Astrocyte of the cerebellum (primary cell): ENCODE measurements at regions not wholly inside any gene's neighbourhood (a gene's known extent, or its start where the extent isn't known, plus 50 kb on each side); places are given as distances from the start of the nearest gene placed in this dataset.

ENCODE experiments used
- DNase-seq: peaks from one replicate; pipeline ENCODE4 v3.0.0-alpha.2; 2011; ENCODE audit warnings: low read depth
- H3K4me3 ChIP-seq: 2 replicates; pipeline ENCODE4 v1.5.1; 2011; ENCODE audit warnings: mild to moderate bottlenecking, low read depth, low read length, moderate library complexity
- in situ Hi-C: cut with HindIII; loops from 2 replicates; pipeline ENCODE4 v1.10.0; 2017; ENCODE audit warnings: low sequenced_read_pairs
- TF ChIP-seq, protein P1 (sequence below): IDR thresholded peaks from 2 replicates; pipeline ENCODE4 v1.5.1; 2012; ENCODE audit warnings: low read length, low read depth, moderate library complexity, mild to moderate bottlenecking; ENCODE audit errors: missing control alignments

GRCh38 chr2:122251566-122251965 lies 496.1 kb downstream of the TSN start:
- in situ Hi-C loops: no loop called here
- H3K4me3 ChIP-seq: no peak overlapping the region
- no peak for DNase-seq
- TF ChIP-seq, protein P1, sequence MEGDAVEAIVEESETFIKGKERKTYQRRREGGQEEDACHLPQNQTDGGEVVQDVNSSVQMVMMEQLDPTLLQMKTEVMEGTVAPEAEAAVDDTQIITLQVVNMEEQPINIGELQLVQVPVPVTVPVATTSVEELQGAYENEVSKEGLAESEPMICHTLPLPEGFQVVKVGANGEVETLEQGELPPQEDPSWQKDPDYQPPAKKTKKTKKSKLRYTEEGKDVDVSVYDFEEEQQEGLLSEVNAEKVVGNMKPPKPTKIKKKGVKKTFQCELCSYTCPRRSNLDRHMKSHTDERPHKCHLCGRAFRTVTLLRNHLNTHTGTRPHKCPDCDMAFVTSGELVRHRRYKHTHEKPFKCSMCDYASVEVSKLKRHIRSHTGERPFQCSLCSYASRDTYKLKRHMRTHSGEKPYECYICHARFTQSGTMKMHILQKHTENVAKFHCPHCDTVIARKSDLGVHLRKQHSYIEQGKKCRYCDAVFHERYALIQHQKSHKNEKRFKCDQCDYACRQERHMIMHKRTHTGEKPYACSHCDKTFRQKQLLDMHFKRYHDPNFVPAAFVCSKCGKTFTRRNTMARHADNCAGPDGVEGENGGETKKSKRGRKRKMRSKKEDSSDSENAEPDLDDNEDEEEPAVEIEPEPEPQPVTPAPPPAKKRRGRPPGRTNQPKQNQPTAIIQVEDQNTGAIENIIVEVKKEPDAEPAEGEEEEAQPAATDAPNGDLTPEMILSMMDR: no peak

- in situ Hi-C loops: no loop called here
- DNase-seq: peak; percentile 11
- H3K4me3 ChIP-seq: no peak overlapping the region
- TF ChIP-seq, protein P1: no peak
Observed at GRCh38 chr2:122255924-122256323, 500.5 kb downstream of the TSN start.

GRCh38 chr2:122261911-122262310 lies 506.5 kb downstream of the TSN start:
- TF ChIP-seq, protein P1: no peak

GRCh38 chr2:122263746-122264145 lies 508.3 kb downstream of the TSN start:
- in situ Hi-C loops: no loop called here
- TF ChIP-seq, protein P1: no peak
- no peak for DNase-seq
- H3K4me3 ChIP-seq: no peak overlapping the region

More at GRCh38 chr2:122261911-122262310, 506.5 kb downstream of the TSN start:
- no peak for DNase-seq
- no peak overlapping the region for H3K4me3 ChIP-seq
- in situ Hi-C loops: no loop called here

- TF ChIP-seq, protein P1: no peak
- in situ Hi-C loops: no loop called here
Observed at GRCh38 chr2:122266636-122267035, 511.2 kb downstream of the TSN start.

GRCh38 chr2:122267947-122268346 lies 512.5 kb downstream of the TSN start:
- H3K4me3 ChIP-seq: no peak overlapping the region
- DNase-seq: no peak
- in situ Hi-C loops: no loop called here
- TF ChIP-seq, protein P1: no peak

More at GRCh38 chr2:122266636-122267035, 511.2 kb downstream of the TSN start:
- no peak for DNase-seq
- no peak overlapping the region for H3K4me3 ChIP-seq
